Endothelial cell of umbilical vein (primary cell): ENCODE measurements at regions not wholly inside any gene's neighbourhood (a gene's known extent, or its start where the extent isn't known, plus 50 kb on each side); places are given as distances from the start of the nearest gene placed in this dataset.

Source experiments
- BruUV-seq: library from RNA; stranded (reverse); fragments of 400-500 nt; replicated peaks from 2 replicates; lab custom pipeline; 2021; lab: Mats Ljungman, UMichigan
- CTCF ChIA-PET: fragments of 300-600, 350-600 bp; sonication (Branson Sonifier 250); formaldehyde crosslinking; loops from one replicate; lab custom pipeline; 2021; ENCODE audit warnings: antibody characterized with exemption, inconsistent platforms; lab: Charles Lee
- POLR2A ChIA-PET: fragments of 300-600, 350-600 bp; sonication (Branson Sonifier 250); formaldehyde crosslinking; loops from one replicate; lab custom pipeline; 2021; ENCODE audit warnings: antibody characterized with exemption, inconsistent platforms; lab: Charles Lee
- DNase-seq: peaks from one replicate; pipeline ENCODE4 v3.0.0-alpha.2; 2011; ENCODE audit warnings: low read depth, low spot score
- FAIRE-seq: peaks from 2 replicates; lab custom pipeline; 2011; peaks lifted over from hg19 to GRCh38; lab: Jason Lieb, UNC
- H2AFZ ChIP-seq: 2 replicates; pipeline ENCODE4 v1.6.0; 2012; ENCODE audit warnings: low read depth, low read length, control low read depth, inconsistent platforms
- H3K27ac ChIP-seq: 2 replicates; pipeline ENCODE4 v1.5.1; 2011; ENCODE audit warnings: low read depth, mild to moderate bottlenecking, control low read depth, low read length, moderate library complexity; ENCODE audit not compliant: insufficient read depth
- H3K27me3 ChIP-seq, 2 experiments: 2 replicates each; pipeline versions ENCODE4 v1.6.0 to v1.6.1; 2011; ENCODE audit warnings: low read length in 2 of 2, mixed read lengths in 1 of 2; ENCODE audit not compliant: control insufficient read depth in 2 of 2, insufficient read depth in 2 of 2
- H3K36me3 ChIP-seq, 2 experiments: 2 replicates in 1 of 2; 3 replicates in 1 of 2; pipeline ENCODE4 v1.5.1; 2011; ENCODE audit warnings: low read length in 2 of 2, mild to moderate bottlenecking in 1 of 2, moderate library complexity in 1 of 2; ENCODE audit not compliant: control insufficient read depth in 2 of 2, insufficient read depth in 2 of 2; ENCODE audit errors: extremely low read depth in 1 of 2
- H3K4me1 ChIP-seq: 3 replicates; pipeline ENCODE4 v1.5.1; 2011; ENCODE audit warnings: mild to moderate bottlenecking, low read length; ENCODE audit not compliant: control insufficient read depth, insufficient read depth; ENCODE audit errors: extremely low read depth
- H3K4me2 ChIP-seq: 2 replicates; pipeline ENCODE4 v1.6.1; 2011; ENCODE audit warnings: low read length, control low read depth, mixed read lengths; ENCODE audit not compliant: insufficient read depth
- H3K4me3 ChIP-seq, 3 experiments: fragments of 200-600 bp in 1 of 3; sonication (generic), shearing (Covaris generic) in 1 of 3; replicated peaks in 1 of 3; 2 replicates each; pipeline ENCODE4 v1.5.1; 2011 to 2016; ENCODE audit warnings: control low read depth in 3 of 3, low read length in 3 of 3, mild to moderate bottlenecking in 2 of 3, inconsistent platforms in 1 of 3, low read depth in 1 of 3, moderate library complexity in 1 of 3; ENCODE audit not compliant: insufficient read depth in 1 of 3
- H3K79me2 ChIP-seq: 2 replicates; pipeline ENCODE4 v1.6.0; 2012; ENCODE audit warnings: low read length, inconsistent platforms; ENCODE audit not compliant: control insufficient read depth, insufficient read depth
- H3K9ac ChIP-seq: replicated peaks from 2 replicates; pipeline ENCODE3; 2011; ENCODE audit warnings: low read length, control low read depth; ENCODE audit not compliant: insufficient read depth; ENCODE audit errors: extremely low read depth
- H3K9me1 ChIP-seq: replicated peaks from 3 replicates; pipeline ENCODE4 v1.6.0; 2011; ENCODE audit warnings: mild to moderate bottlenecking, low read length; ENCODE audit not compliant: control insufficient read depth, insufficient read depth; ENCODE audit errors: extremely low read depth
- H3K9me3 ChIP-seq: replicated peaks from 2 replicates; pipeline ENCODE4 v1.5.1; 2012; ENCODE audit warnings: low read length, inconsistent platforms; ENCODE audit not compliant: control insufficient read depth, insufficient read depth
- H4K20me1 ChIP-seq: replicated peaks from 2 replicates; pipeline ENCODE3; 2011; ENCODE audit warnings: mild to moderate bottlenecking, low read length; ENCODE audit not compliant: control insufficient read depth, insufficient read depth; ENCODE audit errors: extremely low read depth
- EZH2 ChIP-seq: IDR thresholded peaks from 2 replicates; pipeline ENCODE4 v1.6.1; 2012; ENCODE audit warnings: borderline replicate concordance, low read depth, mild to moderate bottlenecking, moderate library complexity, low read length, inconsistent platforms; ENCODE audit not compliant: severe bottlenecking
- FOS ChIP-seq: IDR thresholded peaks from 2 replicates; pipeline ENCODE4 v1.6.1; 2011; ENCODE audit warnings: mild to moderate bottlenecking, low read length, moderate library complexity, borderline replicate concordance; ENCODE audit not compliant: insufficient read depth
- GATA2 ChIP-seq: IDR thresholded peaks from 2 replicates; pipeline ENCODE4 v1.7.0; 2011; ENCODE audit warnings: low read depth, mild to moderate bottlenecking, moderate library complexity, mixed read lengths, low read length; ENCODE audit not compliant: insufficient read length, insufficient read depth
- JUN ChIP-seq: IDR thresholded peaks from 2 replicates; pipeline ENCODE4 v1.6.1; 2011; ENCODE audit warnings: borderline replicate concordance, low read depth; ENCODE audit not compliant: insufficient read length, insufficient read depth
- MYC ChIP-seq: IDR thresholded peaks from one replicate; pipeline ENCODE4 v1.6.1; 2011; ENCODE audit warnings: mild to moderate bottlenecking, low read depth, low read length
- POLR2A ChIP-seq: IDR thresholded peaks from 2 replicates; pipeline ENCODE4 v1.6.1; 2012; ENCODE audit warnings: low read depth, mild to moderate bottlenecking, control low read depth, low read length
- POLR2AphosphoS5 ChIP-seq: IDR thresholded peaks from 2 replicates; pipeline ENCODE4 v1.6.1; 2012; ENCODE audit warnings: low read depth, mild to moderate bottlenecking, control low read depth, low read length, moderate library complexity; ENCODE audit not compliant: insufficient read depth
- dilution Hi-C: fragments of 300-500 bp; cut with MboI; formaldehyde crosslinking; loops from one replicate; pipeline ENCODE4 v1.15.0; 2019; ENCODE audit warnings: low sequenced_read_pairs; ENCODE audit not compliant: extremely low pct_ligation_motif_present
- intact Hi-C: fragments of 100-400 bp; cut with micrococcal nuclease; formaldehyde crosslinking; loops from one replicate; pipeline ENCODE4 v1.10.0; 2022
- TF ChIP-seq, protein P1 (sequence below): IDR thresholded peaks from 2 replicates; pipeline ENCODE4 v1.6.1; 2011; ENCODE audit not compliant: insufficient read depth, insufficient read length
- TF ChIP-seq, protein P2 (sequence below), 2 donors: IDR thresholded peaks; 1 replicate in 1 of 2; 2 replicates in 1 of 2; pipeline ENCODE4 v1.5.1; 2011; ENCODE audit warnings: low read length in 2 of 2, mild to moderate bottlenecking in 2 of 2, moderate library complexity in 2 of 2, control low read depth in 1 of 2, inconsistent platforms in 1 of 2, low read depth in 1 of 2; ENCODE audit not compliant: insufficient read depth in 1 of 2; ENCODE audit errors: extremely low read depth in 1 of 2

DNA sequence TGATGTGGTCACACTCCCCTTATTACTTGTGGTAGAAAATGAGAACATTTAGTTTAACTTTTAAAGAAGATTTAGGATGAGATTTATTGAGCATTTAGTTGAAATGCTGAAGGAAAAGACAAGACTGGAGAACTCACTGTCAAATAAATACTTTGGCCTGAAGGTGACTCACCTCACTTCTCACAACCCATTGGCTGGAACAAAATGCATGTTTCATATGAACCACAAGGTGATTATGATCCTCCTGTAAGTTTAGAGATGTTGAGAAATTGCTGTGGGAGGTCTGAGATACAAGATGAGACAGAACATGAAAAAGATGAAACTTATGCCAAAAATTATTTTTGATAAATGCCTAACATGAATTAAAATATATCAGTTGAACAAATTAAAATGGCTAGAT is 1004.5 kb downstream of the SOCS6 start:
- TF ChIP-seq, protein P1, sequence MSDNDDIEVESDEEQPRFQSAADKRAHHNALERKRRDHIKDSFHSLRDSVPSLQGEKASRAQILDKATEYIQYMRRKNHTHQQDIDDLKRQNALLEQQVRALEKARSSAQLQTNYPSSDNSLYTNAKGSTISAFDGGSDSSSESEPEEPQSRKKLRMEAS, result no peak
- TF ChIP-seq FOS (no peak), POLR2A (no peak), JUN (no peak), POLR2AphosphoS5 (no peak), MYC (no peak), GATA2 (no peak), EZH2 (no peak)
- TF ChIP-seq, protein P2, sequence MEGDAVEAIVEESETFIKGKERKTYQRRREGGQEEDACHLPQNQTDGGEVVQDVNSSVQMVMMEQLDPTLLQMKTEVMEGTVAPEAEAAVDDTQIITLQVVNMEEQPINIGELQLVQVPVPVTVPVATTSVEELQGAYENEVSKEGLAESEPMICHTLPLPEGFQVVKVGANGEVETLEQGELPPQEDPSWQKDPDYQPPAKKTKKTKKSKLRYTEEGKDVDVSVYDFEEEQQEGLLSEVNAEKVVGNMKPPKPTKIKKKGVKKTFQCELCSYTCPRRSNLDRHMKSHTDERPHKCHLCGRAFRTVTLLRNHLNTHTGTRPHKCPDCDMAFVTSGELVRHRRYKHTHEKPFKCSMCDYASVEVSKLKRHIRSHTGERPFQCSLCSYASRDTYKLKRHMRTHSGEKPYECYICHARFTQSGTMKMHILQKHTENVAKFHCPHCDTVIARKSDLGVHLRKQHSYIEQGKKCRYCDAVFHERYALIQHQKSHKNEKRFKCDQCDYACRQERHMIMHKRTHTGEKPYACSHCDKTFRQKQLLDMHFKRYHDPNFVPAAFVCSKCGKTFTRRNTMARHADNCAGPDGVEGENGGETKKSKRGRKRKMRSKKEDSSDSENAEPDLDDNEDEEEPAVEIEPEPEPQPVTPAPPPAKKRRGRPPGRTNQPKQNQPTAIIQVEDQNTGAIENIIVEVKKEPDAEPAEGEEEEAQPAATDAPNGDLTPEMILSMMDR (IDR thresholded peaks at IDR 0.05; ENCODE audit: extremely low read depth in 1 of 2, insufficient read depth in 1 of 2, low read depth in 1 of 2, low read length in 2 of 2), result no peak
- ChIA-PET POLR2A (no interaction called here), CTCF (no interaction called here)
- H3K79me2 ChIP-seq, result no peaks in the 10 kb centered on the region
- no peak overlapping the region for H3K9ac ChIP-seq
- DNase-seq (no peak), FAIRE-seq (no peak)
- H3K27ac ChIP-seq, result no peak overlapping the region
- BruUV-seq, result no TSS peak
- H3K27me3 ChIP-seq, result no peaks in the 10 kb centered on the region
- H3K9me1 ChIP-seq, result no peaks in the 10 kb centered on the region
- no peak overlapping the region for H2AFZ ChIP-seq
- H3K36me3 ChIP-seq, result no peaks in the 10 kb centered on the region
- H3K4me1 ChIP-seq, result no peaks in the 10 kb centered on the region
- dilution Hi-C loops, result no loop called here
- intact Hi-C loops, result no loop called here
- H4K20me1 ChIP-seq, result no peaks in the 10 kb centered on the region
- no peak overlapping the region for H3K4me2 ChIP-seq
- H3K4me3 ChIP-seq, result no peak overlapping the region
- H3K9me3 ChIP-seq, result no peaks in the 10 kb centered on the region
